Tongue (tissue), 1 donor: ENCODE measurements at regions not wholly inside any gene's neighbourhood (a gene's known extent, or its start where the extent isn't known, plus 50 kb on each side); places are given as distances from the start of the nearest gene placed in this dataset.
"Not testable (repeated sequence)": the region's sequence is repeated elsewhere in the genome, so short reads cannot be mapped to it uniquely, and the experiment has no call there.

ENCODE experiments used
- DNase-seq: peaks from one replicate; pipeline ENCODE4 v3.0.0-alpha.2; 2015

DNA sequence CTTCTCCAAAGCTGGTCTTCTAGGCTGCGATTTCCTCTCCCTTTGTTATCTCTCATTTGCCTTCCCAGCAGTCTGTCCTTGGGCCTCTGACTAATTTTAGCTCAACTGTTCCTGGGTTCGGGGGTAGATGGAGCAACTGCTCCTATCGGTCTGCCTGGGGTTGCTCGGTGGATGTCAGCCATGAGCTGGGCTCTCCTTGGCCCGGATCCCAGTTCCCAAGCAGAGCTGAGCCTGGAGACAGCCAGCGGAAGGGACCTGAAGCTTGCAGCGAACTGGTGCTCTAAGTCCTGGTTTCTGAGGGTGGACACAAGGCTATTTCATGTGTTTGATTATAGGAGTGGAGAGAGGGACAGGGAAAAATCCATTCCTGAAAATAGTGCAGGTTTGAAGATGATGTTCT is 423.0 kb downstream of the RPS6KC1 start:
- DNase-seq, result peak; percentile 78

DNA sequence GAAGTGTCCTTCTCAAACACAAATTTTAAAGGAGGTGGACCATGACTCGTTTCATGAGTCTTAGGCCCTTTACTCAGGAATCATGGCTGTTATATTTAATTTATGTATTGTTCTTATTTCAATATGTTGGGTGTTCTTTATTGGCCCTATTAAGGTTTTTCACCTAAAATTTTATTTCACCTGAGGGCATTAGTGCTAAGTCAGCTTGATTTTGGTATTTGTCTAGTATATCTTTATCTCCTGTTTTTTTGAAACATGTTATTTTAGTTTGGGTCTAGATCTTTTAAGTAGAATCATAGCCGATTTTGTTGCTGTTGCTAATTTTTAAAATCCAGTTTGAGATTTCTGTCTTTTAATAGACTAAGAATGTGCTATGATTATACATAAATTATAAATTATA is 430.4 kb downstream of the RPS6KC1 start:
- no peak for DNase-seq

DNA sequence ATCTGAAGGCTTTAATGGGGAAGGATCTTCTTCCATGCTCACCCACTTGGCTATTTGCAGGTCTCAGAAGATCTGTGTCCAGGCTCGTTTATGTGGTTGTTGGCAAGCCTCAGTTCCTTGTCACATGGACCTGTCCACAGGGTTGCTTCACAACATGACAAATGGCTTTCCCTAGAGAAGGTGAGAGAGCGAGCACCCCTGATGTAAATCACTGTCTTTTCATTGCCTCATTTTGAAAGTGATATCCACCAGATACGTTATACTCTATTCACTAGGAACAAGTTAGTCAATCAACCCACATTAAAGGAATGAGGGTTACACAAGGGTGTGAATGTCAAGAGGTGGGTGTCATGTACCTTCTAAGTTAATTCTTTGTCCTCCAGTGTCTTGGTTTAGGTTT is 433.3 kb downstream of the RPS6KC1 start:
- no peak for DNase-seq

DNA sequence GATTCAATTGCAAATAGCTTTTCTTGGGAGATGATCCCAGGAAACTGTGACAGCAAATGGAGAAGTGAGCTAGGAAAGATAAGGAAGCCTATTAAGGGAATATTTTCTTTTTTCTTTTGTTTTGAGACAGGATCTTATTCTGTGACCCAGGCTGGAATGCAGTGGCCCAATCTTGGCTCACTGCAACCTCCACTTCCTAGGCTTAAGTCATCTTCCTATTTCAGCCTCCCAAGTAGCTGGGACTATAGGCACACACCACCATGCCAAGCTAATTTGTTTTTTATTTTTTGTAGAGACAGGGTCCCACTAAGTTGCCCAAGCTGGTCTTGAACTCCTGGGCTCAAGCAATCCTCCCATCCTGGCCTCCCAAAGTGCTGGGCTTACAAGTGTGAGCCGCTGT is 433.7 kb downstream of the RPS6KC1 start:
- DNase-seq, result no peak

DNA sequence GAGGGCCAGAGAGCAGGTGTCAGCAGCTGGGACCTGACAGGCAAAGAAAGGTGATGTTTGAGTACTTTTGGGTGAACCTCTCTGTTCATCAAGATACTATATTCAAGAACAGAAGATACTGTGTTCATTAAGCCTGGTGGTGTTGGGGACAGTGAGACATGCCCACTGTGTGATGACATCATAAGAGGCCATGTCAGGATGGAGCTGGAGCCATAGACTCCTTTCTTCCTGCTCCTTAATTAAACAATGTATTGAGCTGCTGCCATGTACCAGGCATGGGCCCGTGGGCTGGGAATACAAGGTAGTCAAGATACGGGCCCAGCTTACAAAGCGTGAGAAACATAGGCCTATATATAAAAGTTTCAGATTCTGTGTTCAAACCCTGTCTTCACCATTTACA is 435.4 kb downstream of the RPS6KC1 start:
- no peak for DNase-seq

DNA sequence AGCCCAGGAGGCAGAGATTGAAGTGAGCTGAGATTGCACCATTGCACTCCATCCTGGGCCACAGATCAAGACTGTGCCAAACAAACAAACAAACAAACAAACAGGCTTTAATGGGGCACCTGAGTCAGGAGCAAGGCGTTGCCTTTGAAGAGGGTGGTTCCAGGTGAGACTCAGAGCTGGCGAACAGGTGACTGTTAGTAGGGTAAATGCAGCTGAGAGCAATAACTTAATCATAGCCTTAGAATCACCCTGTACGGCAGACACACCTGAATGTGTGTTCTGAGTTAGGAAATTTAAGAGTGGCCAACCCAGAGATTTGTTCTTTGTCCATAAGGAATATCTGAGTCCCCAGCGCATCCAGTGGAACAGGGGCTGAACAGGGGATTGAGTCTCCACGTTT is 440.4 kb downstream of the RPS6KC1 start:
- DNase-seq, result no peak

DNA sequence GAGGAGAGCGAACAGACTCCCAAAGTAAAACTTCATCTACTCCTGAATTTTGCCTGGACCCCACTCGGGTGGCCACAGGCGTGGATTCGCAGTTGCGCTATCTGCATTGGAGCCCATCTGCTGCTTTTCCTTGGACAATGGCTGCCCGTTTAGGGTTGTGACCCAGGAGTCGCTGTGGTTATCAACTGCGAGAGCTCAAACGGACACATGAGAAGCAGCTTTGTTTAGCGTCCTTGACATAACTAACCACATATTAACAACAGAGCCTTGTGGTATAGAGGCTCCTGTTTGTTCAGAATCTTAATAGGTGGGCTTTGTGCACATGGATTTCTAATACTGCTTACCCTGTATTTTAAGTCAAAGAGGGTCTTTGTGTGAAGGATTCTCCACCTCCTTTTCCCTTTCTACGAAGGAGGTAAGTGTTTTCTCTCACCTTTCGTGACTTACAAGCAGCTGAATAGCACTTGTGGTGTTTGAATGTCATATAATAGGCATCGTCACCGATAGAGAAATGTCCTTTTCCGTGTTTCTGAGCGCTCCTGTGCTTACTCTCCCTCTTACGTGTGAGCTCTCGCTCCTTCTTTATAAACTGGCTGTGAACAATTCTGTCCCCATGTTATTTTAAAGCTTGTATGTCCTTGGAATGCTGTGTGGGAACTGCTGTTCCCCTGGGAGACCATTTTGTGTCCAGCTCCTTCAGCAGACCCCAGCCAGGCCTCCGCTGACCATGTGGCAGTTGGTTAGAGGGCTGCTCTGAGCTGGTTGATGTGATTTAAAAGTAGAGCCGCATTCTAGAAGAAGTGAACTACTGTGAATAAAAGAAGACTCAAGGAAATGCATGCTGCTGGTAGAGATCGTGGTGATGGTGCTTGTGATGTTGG is 441.4 kb downstream of the RPS6KC1 start:
- DNase-seq, result no peak

DNA sequence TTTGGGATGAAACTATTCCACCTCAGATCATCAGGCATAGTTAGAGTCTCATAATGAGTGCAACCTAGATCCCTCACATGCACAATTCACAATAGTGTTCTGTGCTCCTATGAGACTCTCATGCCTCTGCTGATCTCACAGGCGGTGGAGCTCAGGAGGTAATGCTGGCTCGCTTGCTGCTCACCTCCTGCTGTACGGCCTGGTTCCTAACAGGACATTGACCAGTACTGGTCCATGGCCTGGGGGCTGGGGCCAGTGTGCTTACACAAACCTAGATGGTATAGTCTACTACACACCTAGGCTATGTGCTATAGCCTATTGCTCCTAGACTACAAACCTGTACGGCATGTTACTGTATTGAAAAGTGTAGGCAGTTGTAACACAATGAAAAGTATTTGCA is 448.4 kb downstream of the RPS6KC1 start:
- DNase-seq, result no peak

DNA sequence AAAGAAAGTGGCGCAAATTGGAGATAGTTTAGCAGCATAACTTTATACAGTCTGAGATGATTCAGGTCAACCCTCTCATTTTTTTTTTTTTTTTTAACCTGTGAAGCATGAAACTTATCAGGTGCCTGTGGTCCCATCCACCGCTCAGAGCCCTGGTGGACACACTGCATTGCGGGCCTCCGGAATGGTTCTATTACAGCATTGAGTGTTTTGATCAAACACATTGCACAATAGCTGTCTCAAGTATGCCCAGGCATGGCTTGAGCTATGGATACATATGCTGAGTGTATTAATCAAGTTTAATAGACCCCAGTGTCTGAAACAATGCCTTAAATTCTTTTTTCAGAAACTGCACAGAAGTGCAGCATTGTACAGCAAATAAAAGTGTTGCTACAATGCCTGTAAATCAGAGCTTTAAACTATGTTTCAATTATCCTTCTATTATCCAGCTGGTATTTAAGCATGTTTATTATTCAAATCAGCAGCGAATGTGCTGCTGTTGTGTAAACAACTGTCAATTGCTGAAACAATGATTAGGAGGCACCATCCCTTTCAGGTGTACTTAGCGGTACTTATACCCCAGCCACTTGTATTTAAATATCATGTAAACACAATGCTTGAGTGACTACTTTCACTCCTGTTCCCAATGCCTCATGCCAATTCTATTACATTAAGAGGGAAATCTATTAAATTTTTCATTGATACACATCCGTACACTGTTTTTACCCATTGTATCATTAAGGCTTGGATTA is 456.6 kb downstream of the RPS6KC1 start:
- no peak for DNase-seq

DNA sequence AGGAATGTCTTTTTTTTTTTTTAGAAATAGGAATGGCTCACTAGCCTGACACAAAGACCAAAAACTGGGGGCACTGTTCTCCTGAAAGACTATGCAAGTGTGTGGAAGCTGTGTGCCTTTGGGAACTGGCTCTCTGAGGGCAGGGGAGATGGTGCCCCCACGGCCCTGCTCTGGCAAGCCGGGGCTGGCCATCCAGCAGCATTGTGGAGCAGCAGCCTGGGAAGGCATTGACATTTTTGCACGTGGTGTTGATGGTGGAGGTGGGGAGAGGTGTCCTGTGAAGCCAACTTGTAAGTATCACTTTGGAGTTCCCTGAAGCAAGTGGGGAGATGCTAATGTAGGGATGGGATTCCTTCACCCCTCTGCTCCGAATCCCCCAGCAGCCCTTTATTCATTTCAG is 460.1 kb downstream of the RPS6KC1 start:
- DNase-seq, result no peak

DNA sequence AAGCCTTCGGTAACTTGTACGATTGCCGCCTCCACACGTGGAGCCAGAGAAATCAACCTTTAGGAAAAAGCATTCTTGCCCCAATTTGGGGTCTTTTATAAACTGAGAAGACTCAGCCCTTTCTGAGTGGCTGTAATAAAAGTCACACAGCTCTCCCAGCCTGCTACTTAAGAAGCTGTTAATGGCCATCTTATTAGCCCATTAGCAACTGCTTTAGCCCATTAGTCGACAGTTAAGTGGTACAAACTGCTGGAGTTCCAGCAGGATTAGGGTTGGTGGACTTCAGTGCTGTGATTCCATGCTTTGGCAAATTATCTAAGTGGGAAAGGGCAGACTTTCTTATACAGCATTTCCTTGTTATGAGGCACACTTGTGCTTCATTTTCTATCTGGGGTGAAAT is 461.3 kb downstream of the RPS6KC1 start:
- DNase-seq, result no peak

DNA sequence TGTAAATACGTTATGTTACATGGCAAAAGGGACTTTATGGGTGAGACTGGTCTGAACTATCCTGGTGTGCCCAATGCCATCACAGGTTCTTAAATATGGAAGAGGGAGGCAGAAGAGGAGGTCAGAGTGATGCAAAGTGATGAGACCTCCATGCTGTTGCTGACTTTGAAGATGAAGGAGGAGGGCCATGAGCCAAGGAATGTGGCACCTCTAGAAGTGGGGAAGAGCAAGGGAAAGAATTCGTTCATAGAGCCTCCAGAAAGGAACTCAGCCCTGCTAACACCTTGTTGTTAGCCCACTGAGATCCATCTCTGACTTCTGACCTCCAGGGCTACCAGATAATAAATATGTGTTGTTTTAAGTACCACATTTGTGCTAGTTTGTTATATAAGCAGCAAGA is 462.0 kb downstream of the RPS6KC1 start:
- no peak for DNase-seq

DNA sequence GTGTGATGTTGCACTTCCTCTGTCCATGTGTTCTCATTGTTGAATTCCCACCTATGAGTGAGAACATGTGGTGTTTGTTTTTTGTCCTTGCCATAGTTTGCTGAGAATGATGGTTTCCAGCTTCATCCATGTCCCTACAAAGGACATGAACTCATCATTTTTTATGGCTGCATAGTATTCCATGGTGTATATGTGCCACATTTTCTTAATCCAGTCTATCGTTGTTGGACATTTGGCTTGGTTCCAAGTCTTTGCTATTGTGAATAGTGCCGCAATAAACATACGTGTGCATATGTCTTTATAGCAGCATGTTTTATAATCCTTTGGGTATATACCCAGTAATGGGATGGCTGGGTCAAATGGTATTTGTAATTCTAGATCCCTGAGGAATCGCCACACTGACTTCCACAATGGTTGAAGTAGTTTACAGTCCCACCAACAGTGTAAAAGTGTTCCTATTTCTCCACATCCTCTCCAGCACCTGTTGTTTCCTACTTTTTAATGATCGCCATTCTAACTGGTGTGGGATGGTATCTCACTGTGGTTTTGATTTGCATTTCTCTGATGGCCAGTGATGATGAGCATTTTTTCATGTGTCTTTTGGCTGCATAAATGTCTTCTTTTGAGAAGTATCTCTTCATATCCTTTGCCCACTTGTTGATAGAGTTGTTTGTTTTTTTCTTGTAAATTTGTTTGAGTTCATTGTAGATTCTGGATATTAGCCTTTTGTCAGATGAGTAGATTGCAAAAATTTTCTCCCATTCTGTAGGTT is 463.6 kb downstream of the RPS6KC1 start:
- DNase-seq, result not testable (repeated sequence)

DNA sequence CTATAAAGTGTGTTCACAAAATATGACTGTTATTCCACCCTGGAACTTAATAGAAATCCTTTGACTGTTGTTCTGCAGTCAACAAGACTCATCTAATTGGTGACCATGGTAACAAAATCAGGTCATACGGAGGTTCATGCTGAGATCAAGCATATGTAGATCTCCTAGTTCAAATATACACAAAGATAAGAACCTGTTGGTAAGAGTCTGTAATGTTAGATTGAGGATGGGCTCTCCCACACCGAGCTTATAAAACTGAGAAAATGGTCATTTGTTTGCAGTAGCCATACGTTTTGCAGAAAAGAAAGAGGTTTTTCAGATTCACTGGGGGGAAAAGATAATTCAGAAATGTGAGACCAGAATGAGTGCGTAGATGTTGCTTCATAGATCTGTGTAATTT is 468.1 kb downstream of the RPS6KC1 start:
- DNase-seq, result peak; percentile 3

DNA sequence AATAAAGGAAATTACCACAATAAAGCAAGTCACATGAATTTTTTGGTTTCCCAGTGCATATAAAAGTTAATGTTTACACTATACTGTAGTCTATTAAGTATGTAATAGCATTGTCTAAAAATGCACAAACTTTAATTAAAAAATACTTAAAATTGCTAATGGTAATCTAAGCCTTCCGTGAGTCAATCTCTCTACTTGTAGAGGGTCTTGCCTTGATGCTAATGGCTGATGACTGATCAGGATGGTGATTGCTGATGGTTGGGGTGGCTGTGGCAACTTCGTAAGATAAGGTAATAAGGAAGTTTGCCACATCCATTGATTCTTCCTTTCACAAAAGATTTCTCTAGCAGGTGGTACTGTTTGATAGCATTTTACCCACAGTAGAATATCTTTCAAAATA is 466.6 kb upstream of the PROX1 start:
- DNase-seq, result no peak

DNA sequence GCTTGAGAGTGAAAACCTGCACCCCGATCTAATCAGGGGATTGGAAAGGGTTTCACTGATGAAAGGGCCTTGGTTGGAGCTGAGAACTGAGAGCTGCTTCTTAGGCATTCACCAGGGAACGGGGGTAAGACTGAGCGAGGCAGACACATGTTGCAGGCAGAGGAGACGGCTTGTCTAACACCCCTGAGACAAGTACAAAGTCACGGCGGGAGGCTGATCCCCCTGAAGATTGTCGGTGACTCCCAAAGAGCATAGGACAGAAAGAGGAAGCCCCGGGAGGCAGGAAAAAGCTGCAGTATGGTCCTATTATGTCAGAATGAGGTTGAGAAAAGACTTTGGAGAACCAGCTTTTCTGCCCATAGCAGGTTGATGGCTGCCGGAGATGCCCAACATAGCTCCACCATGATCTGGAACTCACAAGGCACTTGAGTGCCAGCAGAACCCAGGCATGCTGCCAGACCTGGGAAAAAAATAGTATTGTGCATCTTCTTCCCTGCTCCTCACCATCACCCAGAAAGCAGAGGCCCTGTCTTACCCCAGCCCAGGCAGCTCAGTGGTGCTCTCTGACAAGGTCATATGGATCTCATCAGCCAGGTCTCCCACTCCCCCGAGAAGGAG is 463.9 kb upstream of the PROX1 start:
- DNase-seq, result no peak

DNA sequence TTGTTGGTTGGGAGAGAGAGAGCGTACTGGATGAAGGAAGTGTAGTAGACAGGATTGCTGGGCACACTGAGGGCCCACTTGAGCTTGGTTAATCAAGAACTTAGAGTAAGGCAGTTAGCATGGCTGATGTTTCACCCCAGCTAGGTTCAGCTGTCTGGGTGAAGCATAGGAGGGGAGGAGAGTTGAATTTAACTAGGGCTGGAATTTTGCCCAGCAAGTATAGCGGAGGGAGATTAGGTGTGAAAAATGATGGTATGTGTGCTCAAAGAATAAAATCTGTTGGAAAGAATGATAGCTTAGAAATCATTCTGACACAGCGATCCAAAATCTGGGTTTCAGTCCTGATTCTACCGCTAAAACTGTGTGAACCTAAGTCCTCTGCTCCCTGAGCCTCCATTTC is 461.5 kb upstream of the PROX1 start:
- DNase-seq, result peak; percentile 5

DNA sequence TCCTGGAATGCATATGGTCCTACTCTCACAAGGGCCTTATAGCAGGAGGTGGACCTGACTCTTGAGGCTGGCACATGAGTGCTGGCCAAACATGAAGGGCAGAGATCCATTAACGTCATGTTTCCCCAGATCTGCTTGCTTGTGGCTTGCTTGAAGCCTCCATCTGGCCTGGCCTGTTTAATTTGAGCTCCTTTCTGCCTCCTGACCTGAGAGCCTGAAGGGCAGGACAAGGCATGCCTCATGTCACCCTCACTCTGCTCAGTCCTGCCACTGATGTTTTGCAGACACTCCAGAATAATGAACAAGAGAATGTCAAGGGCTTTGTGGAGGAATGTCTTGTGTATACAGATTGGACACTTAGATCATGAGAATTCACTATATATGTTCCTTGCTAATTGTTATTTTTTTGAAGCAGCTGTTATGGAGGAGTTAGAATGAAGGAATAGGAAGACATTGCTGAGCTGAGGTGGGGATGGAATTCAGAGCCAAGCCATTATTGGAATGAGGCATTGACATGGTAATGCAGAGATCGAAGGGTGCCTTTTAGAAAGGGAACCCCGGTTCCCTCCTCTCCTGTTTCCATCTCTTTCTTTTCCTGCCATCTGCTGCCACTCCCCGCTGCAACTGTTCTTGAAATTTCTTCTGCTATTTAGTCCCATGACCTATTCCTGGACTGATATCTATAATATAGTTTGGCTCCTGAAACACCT is 457.0 kb upstream of the PROX1 start:
- DNase-seq, result no peak

DNA sequence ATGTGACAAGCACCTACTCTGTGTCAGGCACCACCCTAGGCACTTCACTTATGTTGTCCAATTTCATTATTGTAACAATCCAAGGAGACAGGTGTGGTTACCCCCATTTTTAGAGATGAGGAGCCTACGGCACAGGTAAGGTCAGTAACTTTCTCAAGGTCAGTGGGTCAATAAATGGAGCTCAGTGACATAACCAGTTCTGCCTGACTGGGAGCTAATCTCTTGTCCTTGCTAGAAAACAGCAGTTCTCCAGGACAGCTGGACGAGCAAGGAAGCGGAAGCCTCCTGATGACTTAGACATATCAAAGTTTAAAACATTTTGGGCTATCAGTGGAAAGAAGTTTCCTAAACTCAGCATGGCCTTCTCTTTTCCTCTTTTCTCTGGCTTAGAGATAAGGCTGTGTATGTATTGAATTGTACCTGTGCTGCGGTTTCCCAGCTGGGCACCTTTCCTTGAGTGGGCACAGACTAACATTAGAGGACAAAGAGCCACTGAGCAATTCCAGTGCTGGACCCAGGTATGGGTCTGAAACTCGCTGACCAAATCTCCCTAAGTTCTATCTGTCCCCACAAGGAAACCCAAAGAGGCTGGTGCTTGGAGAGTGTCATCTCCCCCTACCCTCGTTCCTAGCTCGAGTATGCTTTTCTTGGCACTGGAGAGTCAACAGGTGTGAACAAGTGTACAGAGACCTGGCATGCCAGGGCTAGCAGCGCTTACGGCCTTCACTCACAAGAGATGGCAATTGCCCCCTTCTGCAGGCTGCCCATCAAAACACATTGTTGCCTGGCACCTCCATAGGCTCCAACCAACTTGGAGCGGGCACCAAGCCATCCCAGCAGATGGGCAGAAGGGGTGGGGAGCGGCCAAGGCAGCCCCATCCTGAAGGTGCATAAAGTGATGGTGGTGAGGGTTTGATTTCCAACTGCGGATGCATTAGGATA is 456.1 kb upstream of the PROX1 start:
- no peak for DNase-seq

DNA sequence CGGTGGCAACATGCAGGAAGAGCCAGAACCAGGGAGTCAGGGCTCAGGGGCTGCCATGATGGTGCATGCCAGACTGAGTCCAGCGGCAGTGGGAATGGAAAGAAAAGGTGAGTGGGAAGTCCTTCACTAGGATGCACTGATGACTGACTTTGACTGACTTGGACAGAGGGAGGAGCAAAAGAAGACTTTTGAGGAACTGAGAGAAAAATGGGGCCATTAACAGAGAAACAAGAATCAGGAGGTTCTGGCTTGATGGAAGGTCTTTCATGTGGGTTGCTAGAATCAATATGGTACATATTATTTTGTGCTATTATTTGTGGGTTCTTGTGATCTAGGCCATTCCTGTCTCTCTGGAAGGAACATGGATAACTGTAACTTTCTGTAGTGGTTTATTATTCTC is 454.6 kb upstream of the PROX1 start:
- DNase-seq, result no peak

DNA sequence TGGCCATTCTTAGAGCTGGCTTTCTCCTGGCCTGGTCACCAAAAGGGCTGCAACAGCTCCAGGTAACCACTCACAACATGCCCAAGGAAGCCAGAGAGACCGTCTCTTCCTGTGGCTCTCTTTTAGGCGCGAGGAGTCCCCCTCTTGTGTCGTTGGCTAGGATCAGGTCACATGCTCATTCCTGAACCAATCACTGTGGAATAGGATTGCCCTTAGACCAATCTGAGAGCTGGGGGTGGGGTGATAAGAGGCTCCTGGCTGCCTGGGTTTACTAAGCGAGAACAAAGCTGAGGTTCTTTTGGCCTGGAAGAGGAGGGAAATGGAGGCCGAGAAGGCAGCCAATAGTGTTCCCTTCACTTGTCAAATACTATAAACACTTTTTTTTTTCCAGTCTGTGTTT is 452.1 kb upstream of the PROX1 start:
- no peak for DNase-seq
